ENCODE measurements at regions not wholly inside any gene's neighbourhood (a gene's known extent, or its start where the extent isn't known, plus 50 kb on each side); places are given as distances from the start of the nearest gene placed in this dataset.
"Not testable (repeated sequence)": the region's sequence is repeated elsewhere in the genome, so short reads cannot be mapped to it uniquely, and the experiment has no call there.

GRCh38 chr2:128585706-128586105 lies 267.0 kb upstream of the HS6ST1 start:
- DNase-seq: no peak

- no peak for DNase-seq
Observed at GRCh38 chr2:128589681-128590080, 271.0 kb upstream of the HS6ST1 start.

- no peak for DNase-seq
Observed at GRCh38 chr2:128590309-128591021, 271.8 kb upstream of the HS6ST1 start.

GRCh38 chr2:128591022-128591860 lies 272.6 kb upstream of the HS6ST1 start:
- DNase-seq: no peak

GRCh38 chr2:128591861-128592822 lies 273.5 kb upstream of the HS6ST1 start:
- DNase-seq: no peak

GRCh38 chr2:128593518-128593878 lies 274.8 kb upstream of the HS6ST1 start:
- DNase-seq: no peak

- no peak for DNase-seq
Observed at GRCh38 chr2:128593879-128594650, 275.4 kb upstream of the HS6ST1 start.

GRCh38 chr2:128594651-128594910 lies 275.9 kb upstream of the HS6ST1 start:
- no peak for DNase-seq

GRCh38 chr2:128594953-128595677 lies 276.4 kb upstream of the HS6ST1 start:
- DNase-seq: no peak

GRCh38 chr2:128595763-128596395 lies 277.2 kb upstream of the HS6ST1 start:
- DNase-seq: no peak

- no peak for DNase-seq
Observed at GRCh38 chr2:128596396-128597120, 277.9 kb upstream of the HS6ST1 start.

GRCh38 chr2:128597121-128597762 lies 278.6 kb upstream of the HS6ST1 start:
- DNase-seq: no peak

- not testable (repeated sequence) for DNase-seq
Observed at GRCh38 chr2:128598260-128598659, 279.6 kb upstream of the HS6ST1 start.

- DNase-seq: no peak
Observed at GRCh38 chr2:128598862-128599441, 280.3 kb upstream of the HS6ST1 start.

GRCh38 chr2:128599700-128600099 lies 281.0 kb upstream of the HS6ST1 start:
- DNase-seq: no peak

GRCh38 chr2:128600581-128601297 lies 282.1 kb upstream of the HS6ST1 start:
- no peak for DNase-seq

- DNase-seq: no peak
Observed at GRCh38 chr2:128601298-128602037, 282.8 kb upstream of the HS6ST1 start.

GRCh38 chr2:128602038-128602698 lies 283.5 kb upstream of the HS6ST1 start:
- no peak for DNase-seq

Measured in CD4-positive, alpha-beta T cell treated with Interferon gamma for 1 hour (primary cell).